ENCODE measurements at regions not wholly inside any gene's neighbourhood (a gene's known extent, or its start where the extent isn't known, plus 50 kb on each side); places are given as distances from the start of the nearest gene placed in this dataset.

DNA sequence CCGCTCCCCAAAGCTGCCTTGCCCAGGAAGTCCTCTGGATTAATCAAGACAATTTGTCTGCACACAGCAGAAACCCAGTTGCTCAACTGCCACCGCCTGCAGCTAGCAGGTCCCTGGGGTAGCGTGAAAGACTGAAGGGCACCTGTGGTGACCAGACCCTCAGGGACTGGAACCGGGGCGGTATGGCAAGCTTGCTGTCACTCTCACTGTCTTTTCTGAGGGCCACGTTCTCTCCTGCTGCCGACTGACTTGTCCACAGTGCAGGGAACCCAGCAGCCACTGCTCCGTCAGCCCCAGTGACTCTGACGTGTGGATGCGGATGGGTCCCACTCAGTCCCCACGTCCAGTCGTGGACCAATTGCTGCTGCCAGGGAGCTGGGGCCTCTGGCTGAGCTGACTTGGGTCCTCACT lies 72.8 kb upstream of the PMEPA1 start:
- ChIA-PET POLR2A (no interaction called here), CTCF (interaction anchor here (0.5 kb wide), 1 partner anchor 21 kb away, joined by 4 read pairs; no protein-coding TSS in a partner anchor)
- Histone ChIP-seq H3K27ac (ENCODE audit: low read depth, low read length) (no peak overlapping the region), H3K9me3 (ENCODE audit: control insufficient read depth, insufficient read depth, low read length) (no peaks in the 10 kb centered on the region), H3K4me3 (ENCODE audit: low read depth, low read length) (no peak overlapping the region), H3K27me3 (ENCODE audit: control insufficient read depth, insufficient read depth, low read length) (peaks cover 2% of the 10 kb centered on the region)
- TF ChIP-seq, protein P1, sequence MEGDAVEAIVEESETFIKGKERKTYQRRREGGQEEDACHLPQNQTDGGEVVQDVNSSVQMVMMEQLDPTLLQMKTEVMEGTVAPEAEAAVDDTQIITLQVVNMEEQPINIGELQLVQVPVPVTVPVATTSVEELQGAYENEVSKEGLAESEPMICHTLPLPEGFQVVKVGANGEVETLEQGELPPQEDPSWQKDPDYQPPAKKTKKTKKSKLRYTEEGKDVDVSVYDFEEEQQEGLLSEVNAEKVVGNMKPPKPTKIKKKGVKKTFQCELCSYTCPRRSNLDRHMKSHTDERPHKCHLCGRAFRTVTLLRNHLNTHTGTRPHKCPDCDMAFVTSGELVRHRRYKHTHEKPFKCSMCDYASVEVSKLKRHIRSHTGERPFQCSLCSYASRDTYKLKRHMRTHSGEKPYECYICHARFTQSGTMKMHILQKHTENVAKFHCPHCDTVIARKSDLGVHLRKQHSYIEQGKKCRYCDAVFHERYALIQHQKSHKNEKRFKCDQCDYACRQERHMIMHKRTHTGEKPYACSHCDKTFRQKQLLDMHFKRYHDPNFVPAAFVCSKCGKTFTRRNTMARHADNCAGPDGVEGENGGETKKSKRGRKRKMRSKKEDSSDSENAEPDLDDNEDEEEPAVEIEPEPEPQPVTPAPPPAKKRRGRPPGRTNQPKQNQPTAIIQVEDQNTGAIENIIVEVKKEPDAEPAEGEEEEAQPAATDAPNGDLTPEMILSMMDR (IDR thresholded peaks at IDR 0.05; ENCODE audit: low read depth, low read length): no peak
- no peak for DNase-seq (ENCODE audit: low read depth, low spot score)

DNA sequence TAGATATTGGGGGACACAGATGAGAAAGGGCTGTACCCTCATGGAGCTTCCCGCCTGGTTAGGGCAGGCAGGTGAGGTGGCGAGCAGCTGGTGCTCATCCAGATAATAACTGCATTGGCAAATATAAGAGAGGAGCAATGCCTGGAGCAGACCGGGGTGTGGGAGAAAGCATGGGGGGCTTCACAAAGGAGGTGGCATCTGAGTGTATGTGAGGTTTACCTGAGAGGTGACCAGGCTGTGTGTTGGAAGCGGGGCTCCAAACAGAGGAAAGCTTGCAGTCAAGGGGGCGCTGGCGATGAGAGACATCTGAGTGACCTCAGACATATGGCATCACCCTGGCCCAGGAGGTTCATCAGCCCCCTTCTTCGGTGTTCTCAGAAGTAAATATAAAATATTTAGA lies 72.1 kb upstream of the PMEPA1 start:
- H3K9me3 ChIP-seq (ENCODE audit: control insufficient read depth, insufficient read depth, low read length): no peaks in the 10 kb centered on the region
- CTCF ChIA-PET: no interaction called here
- TF ChIP-seq, protein P1 (IDR thresholded peaks at IDR 0.05; ENCODE audit: low read depth, low read length): no peak
- no peak for DNase-seq (ENCODE audit: low read depth, low spot score)
- POLR2A ChIA-PET: no interaction called here
- no peak overlapping the region for H3K4me3 ChIP-seq (ENCODE audit: low read depth, low read length)
- H3K27me3 ChIP-seq (ENCODE audit: control insufficient read depth, insufficient read depth, low read length): peaks cover 2% of the 10 kb centered on the region
- H3K27ac ChIP-seq (ENCODE audit: low read depth, low read length): no peak overlapping the region

DNA sequence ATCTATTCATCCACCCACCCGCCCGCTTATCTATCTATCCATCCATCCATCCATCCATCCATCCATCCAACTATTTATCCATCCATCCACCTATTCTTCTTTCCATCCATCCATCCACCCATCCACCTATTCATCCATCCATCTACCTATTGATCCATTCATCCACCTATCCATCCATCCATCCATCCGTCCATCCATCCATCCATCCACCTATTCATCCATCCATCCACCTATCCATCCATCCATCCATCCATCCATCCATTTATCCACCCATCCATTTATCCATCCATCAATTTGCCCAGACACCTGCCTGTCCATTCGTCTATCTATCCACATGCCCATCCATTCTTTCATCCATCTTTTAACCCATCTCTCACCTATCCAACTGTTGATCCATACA lies 71.1 kb upstream of the PMEPA1 start:
- TF ChIP-seq, protein P1 (IDR thresholded peaks at IDR 0.05; ENCODE audit: low read depth, low read length): no peak
- Histone ChIP-seq H3K27me3 (ENCODE audit: control insufficient read depth, insufficient read depth, low read length) (peaks cover 2% of the 10 kb centered on the region), H3K27ac (ENCODE audit: low read depth, low read length) (no peak overlapping the region), H3K4me3 (ENCODE audit: low read depth, low read length) (no peak overlapping the region), H3K9me3 (ENCODE audit: control insufficient read depth, insufficient read depth, low read length) (no peaks in the 10 kb centered on the region)
- CTCF ChIA-PET: no interaction called here
- POLR2A ChIA-PET: no interaction called here
- DNase-seq (ENCODE audit: low read depth, low spot score): no peak

DNA sequence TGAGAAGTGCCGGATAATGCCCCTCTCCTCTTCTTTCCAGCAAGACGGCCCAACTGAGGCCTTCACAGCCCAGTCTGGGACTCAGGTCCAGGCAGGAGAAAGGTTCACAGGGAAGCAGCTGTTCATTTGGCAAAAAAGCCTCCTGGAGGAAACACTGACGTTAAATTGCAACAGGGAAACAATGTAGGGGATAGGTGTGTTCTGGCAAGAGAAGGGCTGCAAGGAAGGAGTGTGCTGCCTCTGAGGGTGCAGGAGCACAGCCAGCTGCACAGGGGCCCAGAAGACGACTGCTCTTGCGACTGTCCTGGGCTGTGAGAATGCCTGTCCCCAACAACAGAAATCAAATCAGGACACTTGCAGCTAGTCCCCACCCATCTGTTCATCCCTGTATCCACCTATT lies 70.6 kb upstream of the PMEPA1 start:
- POLR2A ChIA-PET: no interaction called here
- CTCF ChIA-PET: no interaction called here
- no peak for DNase-seq (ENCODE audit: low read depth, low spot score)
- peaks cover 7% of the 10 kb centered on the region for H3K27me3 ChIP-seq (ENCODE audit: control insufficient read depth, insufficient read depth, low read length)
- H3K4me3 ChIP-seq (ENCODE audit: low read depth, low read length): no peak overlapping the region
- H3K27ac ChIP-seq (ENCODE audit: low read depth, low read length): no peak overlapping the region
- TF ChIP-seq, protein P1 (IDR thresholded peaks at IDR 0.05; ENCODE audit: low read depth, low read length): no peak
- H3K9me3 ChIP-seq (ENCODE audit: control insufficient read depth, insufficient read depth, low read length): no peaks in the 10 kb centered on the region

DNA sequence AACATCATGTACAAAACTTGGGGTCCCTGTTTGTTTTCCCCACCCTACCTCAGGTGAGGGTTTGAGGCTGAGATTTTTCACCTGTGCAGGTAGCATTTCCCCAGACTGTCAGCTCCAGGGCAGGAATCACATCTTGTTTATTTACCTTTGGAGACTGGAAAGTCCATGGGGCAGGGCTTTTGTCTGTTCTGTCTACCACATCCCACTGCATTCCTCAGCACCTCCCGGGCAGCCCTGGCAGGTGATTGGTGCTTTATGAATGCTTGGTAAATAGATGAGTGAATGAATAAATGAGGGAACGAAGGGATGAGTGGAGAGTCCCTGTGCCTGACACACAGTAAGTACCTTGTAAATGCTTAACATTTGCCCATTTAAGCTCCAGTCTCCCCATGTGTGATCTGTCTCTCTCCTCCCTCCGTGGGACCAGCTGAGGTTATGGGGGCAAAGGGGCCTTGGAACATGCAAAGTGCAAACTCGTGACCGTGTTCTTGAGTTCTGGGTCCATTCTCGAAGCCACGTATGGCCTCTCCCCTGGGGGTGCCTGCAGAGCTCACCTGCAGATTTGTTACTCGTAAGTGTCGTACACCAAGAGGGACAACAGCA lies 69.7 kb upstream of the PMEPA1 start:
- H3K9me3 ChIP-seq (ENCODE audit: control insufficient read depth, insufficient read depth, low read length): no peaks in the 10 kb centered on the region
- no peak overlapping the region for H3K27ac ChIP-seq (ENCODE audit: low read depth, low read length)
- no peak for DNase-seq (ENCODE audit: low read depth, low spot score)
- ChIA-PET CTCF (no interaction called here), POLR2A (no interaction called here)
- H3K4me3 ChIP-seq (ENCODE audit: low read depth, low read length): no peak overlapping the region
- TF ChIP-seq, protein P1 (IDR thresholded peaks at IDR 0.05; ENCODE audit: low read depth, low read length): no peak
- peaks cover 4% of the 10 kb centered on the region for H3K27me3 ChIP-seq (ENCODE audit: control insufficient read depth, insufficient read depth, low read length)

Data from AG04450 (cell line).